ENCODE measurements at regions not wholly inside any gene's neighbourhood (a gene's known extent, or its start where the extent isn't known, plus 50 kb on each side); places are given as distances from the start of the nearest gene placed in this dataset.
"Not testable (repeated sequence)": the region's sequence is repeated elsewhere in the genome, so short reads cannot be mapped to it uniquely, and the experiment has no call there.

GRCh38 chr5:25090854-25091253 lies 446.1 kb upstream of the CDH10 start:
- no peak for DNase-seq
- H3K4me1 ChIP-seq, result no peaks in the 10 kb centered on the region
- intact Hi-C loops (cut with DNase I; ENCODE audit: low total_unique reads), result no loop called here

DNA sequence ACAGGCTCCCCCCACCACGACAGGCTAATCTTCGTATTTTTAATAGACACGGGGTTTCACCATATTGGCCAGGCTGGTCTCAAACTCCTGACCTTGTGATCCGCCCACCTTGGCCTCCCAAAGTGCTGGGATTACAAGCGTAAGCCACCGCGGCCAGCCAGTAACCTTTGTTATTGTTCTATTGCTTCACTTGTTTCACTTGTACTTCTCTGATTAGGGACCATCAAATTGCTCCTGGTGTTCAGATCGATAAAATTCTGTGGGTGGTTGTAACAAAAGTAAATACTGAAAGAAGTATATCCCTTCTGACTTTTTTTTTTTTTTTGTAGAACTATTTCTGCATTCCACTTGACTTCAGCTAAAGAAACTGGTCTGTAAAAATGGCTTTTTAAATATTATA lies 445.5 kb upstream of the CDH10 start:
- no peak overlapping the region for H3K27ac ChIP-seq
- TF ChIP-seq, protein P1, sequence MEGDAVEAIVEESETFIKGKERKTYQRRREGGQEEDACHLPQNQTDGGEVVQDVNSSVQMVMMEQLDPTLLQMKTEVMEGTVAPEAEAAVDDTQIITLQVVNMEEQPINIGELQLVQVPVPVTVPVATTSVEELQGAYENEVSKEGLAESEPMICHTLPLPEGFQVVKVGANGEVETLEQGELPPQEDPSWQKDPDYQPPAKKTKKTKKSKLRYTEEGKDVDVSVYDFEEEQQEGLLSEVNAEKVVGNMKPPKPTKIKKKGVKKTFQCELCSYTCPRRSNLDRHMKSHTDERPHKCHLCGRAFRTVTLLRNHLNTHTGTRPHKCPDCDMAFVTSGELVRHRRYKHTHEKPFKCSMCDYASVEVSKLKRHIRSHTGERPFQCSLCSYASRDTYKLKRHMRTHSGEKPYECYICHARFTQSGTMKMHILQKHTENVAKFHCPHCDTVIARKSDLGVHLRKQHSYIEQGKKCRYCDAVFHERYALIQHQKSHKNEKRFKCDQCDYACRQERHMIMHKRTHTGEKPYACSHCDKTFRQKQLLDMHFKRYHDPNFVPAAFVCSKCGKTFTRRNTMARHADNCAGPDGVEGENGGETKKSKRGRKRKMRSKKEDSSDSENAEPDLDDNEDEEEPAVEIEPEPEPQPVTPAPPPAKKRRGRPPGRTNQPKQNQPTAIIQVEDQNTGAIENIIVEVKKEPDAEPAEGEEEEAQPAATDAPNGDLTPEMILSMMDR (IDR thresholded peaks at IDR 0.05), result no peak
- H3K9me3 ChIP-seq, result no peaks in the 10 kb centered on the region
- intact Hi-C loops (cut with DNase I; ENCODE audit: low total_unique reads), result no loop called here
- no peaks in the 10 kb centered on the region for H3K27me3 ChIP-seq
- H3K36me3 ChIP-seq, result no peaks in the 10 kb centered on the region
- no peaks in the 10 kb centered on the region for H3K4me1 ChIP-seq
- DNase-seq, result no peak
- no peak overlapping the region for H3K4me3 ChIP-seq

More at GRCh38 chr5:25090854-25091253, 446.1 kb upstream of the CDH10 start:
- Histone ChIP-seq H3K27me3 (no peaks in the 10 kb centered on the region), H3K36me3 (no peaks in the 10 kb centered on the region), H3K9me3 (no peaks in the 10 kb centered on the region), H3K4me3 (no peak overlapping the region), H3K27ac (no peak overlapping the region)
- TF ChIP-seq, protein P1 (IDR thresholded peaks at IDR 0.05), result no peak

DNA sequence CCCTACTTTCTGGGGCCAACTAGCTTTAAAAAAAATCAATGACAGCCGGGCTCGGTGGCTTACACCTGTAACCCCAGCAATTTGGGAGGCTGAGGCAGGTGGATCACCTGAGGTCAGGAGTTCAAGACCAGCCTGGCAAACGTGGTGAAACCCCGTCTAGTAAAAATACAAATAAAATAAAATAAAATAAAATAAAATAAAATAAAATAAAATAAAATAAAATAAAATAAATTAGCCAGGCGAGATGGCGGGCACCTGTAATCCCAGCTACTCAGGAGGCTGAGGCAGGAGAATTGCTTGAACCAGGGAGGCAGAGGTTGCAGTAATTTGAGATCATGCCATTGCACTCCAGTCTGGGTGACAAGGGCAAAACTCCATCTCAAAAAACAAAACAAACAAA lies 443.9 kb upstream of the CDH10 start:
- H3K9me3 ChIP-seq; H3K36me3 ChIP-seq; H3K4me3 ChIP-seq; DNase-seq; H3K27me3 ChIP-seq; H3K27ac ChIP-seq; H3K4me1 ChIP-seq; intact Hi-C loops (cut with DNase I; ENCODE audit: low total_unique reads): not testable (repeated sequence)

DNA sequence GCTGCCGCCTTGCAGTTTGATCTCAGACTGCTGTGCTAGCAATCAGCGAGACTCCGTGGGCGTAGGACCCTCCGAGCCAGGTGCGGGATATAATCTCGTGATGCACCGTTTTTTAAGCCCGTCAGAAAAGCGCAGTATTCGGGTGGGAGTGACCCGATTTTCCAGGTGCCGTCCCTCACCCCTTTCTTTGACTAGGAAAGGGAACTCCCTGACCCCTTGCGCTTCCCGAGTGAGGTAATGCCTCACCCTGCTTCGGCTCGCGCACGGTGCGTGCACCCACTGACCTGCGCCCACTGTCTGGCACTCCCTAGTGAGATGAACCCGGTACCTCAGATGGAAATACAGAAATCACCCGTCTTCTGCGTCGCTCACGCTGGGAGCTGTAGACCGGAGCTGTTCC lies 438.5 kb upstream of the CDH10 start:
- H3K9me3 ChIP-seq; H3K4me3 ChIP-seq; H3K36me3 ChIP-seq; H3K4me1 ChIP-seq; DNase-seq; H3K27me3 ChIP-seq; H3K27ac ChIP-seq; intact Hi-C loops (cut with DNase I; ENCODE audit: low total_unique reads): not testable (repeated sequence)

- H3K36me3 ChIP-seq, result no peaks in the 10 kb centered on the region
- no peak for DNase-seq
- intact Hi-C loops (cut with DNase I; ENCODE audit: low total_unique reads), result no loop called here
- no peaks in the 10 kb centered on the region for H3K9me3 ChIP-seq
- no peaks in the 10 kb centered on the region for H3K27me3 ChIP-seq
- TF ChIP-seq, protein P1 (IDR thresholded peaks at IDR 0.05), result no peak
- no peak overlapping the region for H3K4me3 ChIP-seq
- H3K27ac ChIP-seq, result no peak overlapping the region
- no peaks in the 10 kb centered on the region for H3K4me1 ChIP-seq
These were observed 421.5 kb upstream of the CDH10 start for GRCh38 chr5:25066239-25066638.

DNA sequence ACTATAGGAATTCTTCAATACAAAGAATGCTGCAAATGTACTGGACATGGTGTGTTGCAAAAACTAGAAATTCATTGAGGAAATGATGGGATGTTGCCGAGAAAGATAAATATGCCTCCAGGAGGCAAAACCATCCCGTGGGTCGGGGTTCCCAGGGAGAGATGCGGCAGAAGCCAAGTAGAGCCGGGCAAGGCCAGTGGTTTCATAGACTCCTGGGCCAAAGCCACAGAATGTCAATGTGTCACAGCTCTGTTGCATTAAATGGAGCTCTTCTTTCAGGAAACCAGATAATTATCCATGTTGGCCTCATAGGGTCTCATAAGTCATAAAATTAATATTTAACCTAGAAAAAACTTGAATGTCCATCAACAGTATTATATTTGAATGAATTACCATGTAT lies 419.5 kb upstream of the CDH10 start:
- H3K27ac ChIP-seq, result no peak overlapping the region
- TF ChIP-seq, protein P1 (IDR thresholded peaks at IDR 0.05), result no peak
- intact Hi-C loops (cut with DNase I; ENCODE audit: low total_unique reads), result loop anchor here (5.0 kb wide), 1 partner anchor 573 kb away; no protein-coding TSS in a partner anchor
- H3K36me3 ChIP-seq, result no peaks in the 10 kb centered on the region
- no peaks in the 10 kb centered on the region for H3K4me1 ChIP-seq
- DNase-seq, result no peak
- H3K27me3 ChIP-seq, result no peaks in the 10 kb centered on the region
- H3K9me3 ChIP-seq, result no peaks in the 10 kb centered on the region
- no peak overlapping the region for H3K4me3 ChIP-seq

DNA sequence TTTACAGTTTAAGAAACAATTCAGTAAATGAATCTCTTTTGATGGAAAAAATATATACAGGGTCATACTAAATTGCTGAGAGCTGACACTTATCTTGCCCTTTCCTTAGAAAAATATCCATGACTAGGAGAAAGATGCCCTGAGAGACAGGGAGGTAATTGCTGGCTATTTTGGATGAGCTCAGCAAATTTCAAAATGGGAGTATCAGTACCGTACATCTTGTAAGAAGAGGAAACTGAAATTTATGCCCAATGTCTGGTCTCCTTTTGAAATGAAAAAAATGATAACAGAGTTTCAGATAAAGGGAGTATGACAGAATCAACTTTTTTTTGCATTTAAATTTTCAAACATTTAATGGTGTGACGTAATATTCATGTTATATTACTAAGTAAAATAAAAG lies 415.8 kb upstream of the CDH10 start:
- H3K4me1 ChIP-seq, result no peaks in the 10 kb centered on the region
- H3K9me3 ChIP-seq, result no peaks in the 10 kb centered on the region
- H3K27me3 ChIP-seq, result no peaks in the 10 kb centered on the region
- H3K36me3 ChIP-seq, result no peaks in the 10 kb centered on the region
- TF ChIP-seq, protein P1 (IDR thresholded peaks at IDR 0.05), result no peak
- intact Hi-C loops (cut with DNase I; ENCODE audit: low total_unique reads), result loop anchor here (5.0 kb wide), 1 partner anchor 577 kb away; no protein-coding TSS in a partner anchor
- no peak for DNase-seq
- no peak overlapping the region for H3K27ac ChIP-seq
- no peak overlapping the region for H3K4me3 ChIP-seq

Measured in tibial artery (tissue), 4 donors.